ENCODE measurements at regions not wholly inside any gene's neighbourhood (a gene's known extent, or its start where the extent isn't known, plus 50 kb on each side); places are given as distances from the start of the nearest gene placed in this dataset.
"Not testable (repeated sequence)": the region's sequence is repeated elsewhere in the genome, so short reads cannot be mapped to it uniquely, and the experiment has no call there.

DNA sequence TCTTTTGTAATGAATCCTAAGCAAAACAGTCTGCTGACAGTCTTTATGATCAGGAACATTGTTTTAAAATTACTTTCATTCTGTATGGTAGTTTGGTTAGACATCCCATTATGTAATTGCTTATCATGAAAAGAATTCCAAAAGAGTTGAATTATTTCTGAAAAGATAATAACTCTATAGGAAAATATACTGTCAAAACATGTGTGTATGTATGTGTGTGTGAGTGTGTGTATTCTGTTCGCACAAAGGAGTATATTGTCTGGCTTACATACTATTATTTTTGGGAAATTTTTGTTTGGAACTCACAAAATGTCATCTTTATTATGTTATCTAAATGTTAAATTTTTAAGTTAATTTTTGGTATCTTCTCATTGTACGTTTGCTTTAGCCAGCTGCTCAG is 1075.9 kb downstream of the ZPLD1 start:
- ATAC-seq = no peak

DNA sequence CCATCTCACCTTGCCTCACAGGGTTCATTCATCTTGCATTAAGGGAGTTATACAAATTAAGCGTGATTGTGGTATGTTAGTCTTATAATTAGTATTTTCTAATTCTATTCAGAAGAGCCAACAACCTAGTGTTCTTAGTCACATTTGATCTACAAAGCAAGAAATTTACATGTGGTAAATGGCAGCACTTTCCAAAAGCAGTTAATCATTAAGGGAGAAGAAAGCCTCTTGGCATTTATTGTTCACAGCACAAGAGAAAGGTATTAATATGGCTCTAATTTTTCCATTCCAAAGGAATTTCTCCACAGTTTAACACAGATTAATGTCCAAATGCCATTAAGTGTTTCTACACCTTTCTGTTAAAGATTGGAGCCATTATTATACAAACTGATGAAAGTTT is 1077.1 kb downstream of the ZPLD1 start:
- ATAC-seq = no peak

DNA sequence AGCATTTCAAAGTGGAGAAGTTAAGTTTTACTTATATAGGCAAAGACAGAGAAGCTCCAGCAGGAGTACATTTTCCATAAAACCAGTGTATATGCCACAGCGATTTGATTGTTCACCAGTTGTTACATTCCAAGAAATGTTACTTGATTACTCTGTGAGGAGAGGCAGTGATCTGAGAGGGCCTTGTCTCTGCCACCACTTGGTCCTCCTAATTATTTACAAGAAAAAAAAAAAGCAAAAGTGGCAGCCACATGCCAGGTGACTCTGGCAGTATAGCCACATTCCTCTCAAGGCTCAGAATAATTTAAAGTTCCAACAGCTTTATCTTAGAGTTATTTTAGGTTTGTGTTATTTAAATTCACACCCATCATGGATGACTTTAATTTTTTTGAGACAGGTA is 1077.8 kb downstream of the ZPLD1 start:
- ATAC-seq = no peak

DNA sequence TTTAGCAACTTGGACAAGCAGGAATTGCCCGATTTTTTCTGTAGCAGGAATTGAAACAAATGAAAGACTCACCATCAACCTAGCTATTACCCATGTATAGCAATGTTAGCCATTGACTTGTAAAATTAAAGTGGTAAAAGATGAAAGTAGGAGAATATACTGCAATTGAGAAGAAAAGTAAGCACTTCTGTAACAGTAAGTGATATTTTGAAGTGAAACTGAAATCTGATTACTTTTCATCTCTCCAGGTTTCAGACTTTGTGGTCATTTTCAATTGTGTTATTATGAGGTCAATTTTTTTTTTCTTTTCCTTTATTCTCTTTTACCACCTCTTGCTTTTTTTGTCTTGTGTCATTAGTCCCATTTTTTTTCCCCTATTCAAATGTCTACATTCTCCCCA is 1078.2 kb downstream of the ZPLD1 start:
- no peak for ATAC-seq

- ATAC-seq = no peak
These were observed 1080.3 kb downstream of the ZPLD1 start for GRCh38 chr3:103515116-103515515.

DNA sequence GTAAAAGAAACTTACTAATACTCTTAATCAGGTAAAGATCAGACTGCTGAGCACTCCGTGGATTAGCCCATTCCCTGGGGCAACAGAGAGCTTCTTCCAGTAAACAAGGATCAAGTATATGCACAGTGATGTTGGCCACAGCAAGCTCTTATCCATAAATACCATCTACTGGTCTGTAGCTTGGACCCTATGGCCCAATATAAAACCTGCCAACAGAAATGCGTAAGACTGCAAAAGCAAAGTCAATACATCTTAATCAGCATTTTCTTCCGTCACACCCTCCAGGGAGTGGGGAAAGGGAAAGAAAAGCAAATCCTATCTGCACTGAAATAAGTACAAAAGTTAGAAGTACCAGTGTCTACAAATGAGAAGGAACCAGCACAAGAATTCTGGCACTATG is 1082.1 kb downstream of the ZPLD1 start:
- ATAC-seq = no peak

DNA sequence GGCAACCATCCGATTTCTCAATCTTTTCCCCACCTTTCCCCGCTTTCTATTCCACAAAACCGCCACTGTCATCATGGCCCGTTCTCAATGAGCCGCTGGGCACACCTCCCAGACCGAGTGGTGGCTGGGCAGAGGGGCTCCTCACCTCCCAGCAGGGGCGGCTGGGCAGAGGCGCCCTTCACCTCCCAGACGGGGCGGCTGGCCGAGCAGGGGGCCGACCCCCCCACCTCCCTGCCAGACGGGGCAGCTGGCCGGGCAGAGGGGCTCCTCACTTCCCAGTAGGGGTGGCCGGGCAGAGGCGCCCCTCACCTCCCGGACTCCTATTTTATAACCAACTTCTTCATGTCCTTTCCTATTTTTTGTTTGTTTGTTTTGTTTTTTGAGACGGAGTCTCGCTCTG is 1096.5 kb downstream of the ZPLD1 start:
- not testable (repeated sequence) for ATAC-seq

- no peak for ATAC-seq
These were observed 1098.2 kb downstream of the ZPLD1 start for GRCh38 chr3:103532986-103533385.

DNA sequence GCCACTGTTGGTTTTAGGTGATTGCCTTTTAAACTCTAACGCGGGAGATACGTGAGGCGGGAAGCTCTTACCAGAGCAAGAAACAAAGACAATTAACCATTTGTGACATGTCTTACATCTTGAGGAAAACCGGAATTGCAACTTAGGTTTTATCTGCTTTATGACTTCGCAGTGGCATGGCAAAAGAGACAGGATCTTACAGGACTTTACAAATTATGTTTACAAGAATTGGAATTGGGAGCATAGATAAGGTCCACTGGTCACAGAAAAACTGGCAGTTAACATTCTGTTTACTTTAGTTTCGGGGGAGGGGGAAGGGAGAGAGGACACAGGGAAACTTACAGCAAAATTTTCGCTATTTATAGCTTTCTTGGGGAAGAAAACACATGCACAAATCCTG is 1119.6 kb downstream of the ZPLD1 start:
- ATAC-seq = no peak

DNA sequence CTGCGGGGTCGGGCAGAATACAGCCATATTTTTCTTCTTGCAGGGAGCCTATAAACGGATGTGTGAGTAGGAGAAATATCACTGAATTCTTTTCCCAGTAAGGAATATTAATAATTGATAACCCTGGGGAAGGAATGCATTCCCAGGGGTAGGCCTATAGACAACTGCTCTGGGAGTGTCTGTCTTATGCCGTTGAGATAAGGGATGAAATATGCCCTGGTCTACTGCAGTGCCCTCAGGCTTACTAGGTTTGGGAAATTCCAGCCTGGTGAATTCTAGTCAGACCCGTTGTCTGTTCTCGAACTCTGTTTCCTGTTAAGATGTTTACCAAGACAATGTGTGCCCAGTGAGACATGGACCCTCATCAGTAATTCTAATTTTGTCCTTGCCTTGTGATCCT is 1129.3 kb downstream of the ZPLD1 start:
- ATAC-seq = not testable (repeated sequence)

GRCh38 chr3:103585809-103586208 is 1151.0 kb downstream of the ZPLD1 start:
- no peak for ATAC-seq

- ATAC-seq = no peak
These were observed 1155.0 kb downstream of the ZPLD1 start for GRCh38 chr3:103589770-103590169.

- ATAC-seq = no peak
These were observed 1166.0 kb downstream of the ZPLD1 start for GRCh38 chr3:103600844-103601243.

DNA sequence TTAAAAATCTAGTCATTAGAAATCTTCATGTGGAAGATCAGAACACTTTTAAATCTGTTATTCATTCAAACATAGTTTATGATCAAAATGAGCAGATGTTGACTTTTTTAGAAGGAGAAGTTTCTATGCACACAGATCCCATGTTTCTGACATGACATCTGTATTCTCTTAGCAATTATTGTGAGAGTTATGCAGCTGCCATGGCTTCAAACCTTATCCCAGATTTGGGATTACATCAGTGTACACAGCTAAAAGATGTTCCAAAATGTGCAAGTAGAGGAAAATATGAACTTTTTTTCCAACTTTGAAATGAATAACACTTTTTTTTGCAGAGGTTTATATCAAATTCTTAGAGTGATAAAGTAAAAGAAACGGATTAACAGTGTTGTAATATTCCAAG is 1166.9 kb downstream of the ZPLD1 start:
- ATAC-seq = no peak

DNA sequence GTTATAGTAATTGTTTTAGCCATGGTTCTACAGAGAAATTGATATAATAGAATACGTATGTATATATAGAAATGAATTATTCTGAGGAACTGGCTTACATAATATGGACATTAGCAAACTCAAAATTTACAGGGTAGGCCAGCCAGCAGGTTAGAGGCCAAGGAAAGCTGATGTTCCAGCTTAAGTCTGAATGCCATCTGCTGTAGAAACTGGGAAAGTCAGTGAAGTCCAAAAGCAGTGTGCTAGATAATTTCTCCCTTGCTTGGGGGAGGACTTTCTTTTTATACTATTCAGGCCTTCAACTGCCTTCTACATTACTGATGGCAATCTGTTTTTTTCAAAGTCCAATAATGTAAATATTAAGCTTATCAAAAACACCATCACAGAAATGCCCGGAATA is 1174.7 kb downstream of the ZPLD1 start:
- no peak for ATAC-seq

GRCh38 chr3:103613397-103614156 is 1178.8 kb downstream of the ZPLD1 start:
- ATAC-seq = no peak

DNA sequence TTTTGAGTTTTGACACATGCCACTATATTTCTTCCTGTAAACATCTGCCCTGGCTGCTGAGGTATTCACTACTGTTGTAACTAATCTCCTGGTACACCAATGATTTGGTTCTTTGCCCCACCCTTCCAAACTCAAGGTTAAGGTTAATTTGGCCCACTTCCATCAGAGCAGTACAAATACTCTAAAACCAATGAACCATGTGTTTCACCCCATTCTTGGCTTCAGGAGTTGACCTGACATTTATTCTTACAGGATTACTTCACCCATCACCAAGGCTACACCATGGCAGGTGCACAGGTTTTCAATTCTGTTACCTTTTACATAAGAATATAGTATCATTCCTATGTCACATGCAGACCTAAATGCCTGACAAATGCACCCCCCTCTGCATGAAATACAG is 1179.9 kb downstream of the ZPLD1 start:
- no peak for ATAC-seq

DNA sequence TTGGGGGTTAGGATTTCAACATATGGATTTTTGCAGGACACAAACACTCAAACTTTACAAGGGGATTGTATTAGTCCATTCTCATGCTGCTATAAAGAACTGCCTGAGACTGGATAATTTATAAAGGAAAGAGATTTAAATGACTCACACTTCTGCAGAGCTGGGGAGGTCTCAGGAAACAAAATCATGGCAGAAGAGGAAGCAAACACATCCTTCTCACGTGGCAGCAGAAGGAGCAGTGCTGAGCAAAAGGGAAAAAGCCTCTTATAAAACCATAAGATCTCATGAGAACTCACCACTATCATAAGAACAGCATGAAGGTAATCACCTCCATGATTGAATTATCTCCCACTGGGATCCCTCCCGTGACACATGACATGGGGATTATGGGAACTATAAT is 1183.1 kb downstream of the ZPLD1 start:
- no peak for ATAC-seq

- no peak for ATAC-seq
These were observed 1189.5 kb downstream of the ZPLD1 start for GRCh38 chr3:103624271-103624670.

DNA sequence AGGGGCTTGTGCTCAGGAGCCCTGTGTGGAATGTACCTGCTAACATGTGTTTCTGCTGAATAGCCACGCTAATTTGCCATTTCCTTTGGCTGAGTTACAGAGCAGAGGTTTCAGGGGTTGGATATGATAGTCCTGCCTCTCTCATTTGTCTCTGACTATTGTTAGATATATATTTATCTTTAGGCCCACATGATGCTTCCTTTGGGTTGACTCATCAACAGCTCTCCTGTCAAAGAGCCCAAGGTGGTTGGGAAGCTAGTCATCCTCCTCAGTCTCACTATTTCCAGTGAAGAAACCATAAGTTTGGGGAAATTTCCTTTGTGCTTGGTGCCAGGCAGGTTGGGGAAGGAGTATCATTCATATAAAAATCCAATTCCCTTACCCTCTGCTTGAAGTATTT is 1194.6 kb downstream of the ZPLD1 start:
- no peak for ATAC-seq

DNA sequence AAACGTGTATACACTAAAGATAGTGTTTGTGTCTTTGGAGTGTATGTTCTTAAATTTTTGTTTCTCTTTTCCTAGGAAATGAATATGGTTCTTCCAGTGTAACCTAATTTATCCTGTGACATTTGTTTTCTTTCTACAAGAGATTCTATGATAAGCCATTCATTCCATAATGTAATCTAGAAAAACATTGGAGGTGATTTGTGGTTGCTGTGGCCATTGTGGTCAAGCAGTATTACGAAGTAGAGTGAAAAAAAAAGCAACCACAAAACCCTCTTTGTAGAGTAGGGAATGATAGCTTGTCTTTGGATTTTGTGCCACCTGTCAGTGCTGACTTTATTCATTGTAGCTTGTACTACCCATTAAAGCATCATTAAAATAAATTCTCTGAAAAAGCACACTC is 1209.6 kb downstream of the ZPLD1 start:
- no peak for ATAC-seq

DNA sequence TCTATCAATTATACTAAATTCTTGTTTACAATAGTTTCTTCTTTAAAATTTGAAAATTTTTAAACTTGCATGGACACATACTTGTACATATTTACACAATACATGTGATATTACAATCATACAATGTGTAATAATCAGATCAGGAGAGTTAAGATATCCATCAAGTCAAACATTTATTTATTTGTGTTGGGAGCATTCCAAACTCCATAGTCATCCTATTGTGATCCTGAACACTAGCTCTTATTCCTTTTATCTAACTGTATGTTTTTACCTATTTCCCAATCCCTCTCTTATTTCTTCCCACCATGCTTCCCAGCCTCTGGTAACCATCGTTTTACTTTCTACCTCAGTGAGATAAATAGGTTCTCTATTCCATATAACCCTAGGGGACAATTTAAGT is 1219.2 kb downstream of the ZPLD1 start:
- ATAC-seq = no peak

- ATAC-seq = no peak
These were observed 1222.9 kb downstream of the ZPLD1 start for GRCh38 chr3:103657756-103658155.

DNA sequence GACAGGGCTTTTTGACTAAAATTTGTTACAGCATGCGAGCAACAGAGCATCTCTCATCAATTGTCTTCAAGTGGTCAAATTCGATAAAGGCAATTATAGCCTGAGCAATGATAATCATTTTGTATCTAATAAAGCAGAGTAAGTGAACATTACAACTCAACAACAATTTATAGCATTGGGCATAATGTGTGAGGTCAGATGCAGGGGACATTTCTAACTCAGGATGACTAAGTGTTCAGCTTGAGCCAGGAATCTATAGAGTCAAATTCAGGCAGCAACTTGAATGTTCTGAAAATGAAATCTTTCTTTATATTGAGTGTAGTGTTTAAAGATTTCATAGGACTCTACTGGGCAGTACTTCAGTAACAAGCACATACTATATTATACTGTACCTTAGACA is 1226.0 kb downstream of the ZPLD1 start:
- ATAC-seq = no peak

DNA sequence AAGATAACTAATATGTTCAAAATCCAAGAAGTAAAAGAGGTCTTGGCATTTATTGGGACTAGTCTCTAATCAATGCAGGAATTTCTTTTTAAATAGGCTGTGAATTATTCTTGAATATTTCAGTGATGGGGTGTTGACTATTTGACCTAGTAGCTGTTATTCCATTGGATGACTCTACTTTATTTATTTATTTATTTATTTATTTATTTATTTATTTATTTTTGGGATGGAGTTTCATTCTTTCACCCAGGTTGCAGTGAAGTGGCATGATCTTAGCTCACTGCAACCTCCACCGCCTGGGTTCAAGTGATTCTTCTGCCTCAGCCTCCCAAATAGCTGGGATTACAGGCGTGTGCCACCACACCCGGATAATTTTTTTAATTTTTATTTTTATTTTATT is 1227.8 kb downstream of the ZPLD1 start:
- no peak for ATAC-seq
